ENCODE measurements at regions not wholly inside any gene's neighbourhood (a gene's known extent, or its start where the extent isn't known, plus 50 kb on each side); places are given as distances from the start of the nearest gene placed in this dataset.

DNA sequence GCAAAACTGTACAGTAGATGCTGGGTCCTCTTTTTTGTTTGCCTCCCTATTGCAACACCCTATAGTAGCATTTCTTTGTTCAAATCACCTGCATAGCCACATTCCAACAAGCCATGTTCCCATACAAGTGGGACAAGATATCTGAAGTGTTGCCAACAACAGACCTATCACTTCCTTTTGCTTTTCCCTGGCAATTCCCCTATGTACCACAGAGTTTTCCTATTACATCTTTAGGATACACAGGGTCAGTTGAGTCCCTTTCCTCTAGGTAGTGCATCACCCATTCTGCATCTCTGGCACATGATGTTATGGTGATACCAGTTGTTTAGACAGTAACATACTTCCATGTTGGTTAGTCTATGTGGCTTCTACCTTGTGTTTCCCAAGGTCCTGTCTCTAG lies 125.1 kb upstream of the FBXL7 start:
- H3K27me3 ChIP-seq: no peaks in the 10 kb centered on the region
- no peak overlapping the region for H3K4me3 ChIP-seq
- TF ChIP-seq, protein P1, sequence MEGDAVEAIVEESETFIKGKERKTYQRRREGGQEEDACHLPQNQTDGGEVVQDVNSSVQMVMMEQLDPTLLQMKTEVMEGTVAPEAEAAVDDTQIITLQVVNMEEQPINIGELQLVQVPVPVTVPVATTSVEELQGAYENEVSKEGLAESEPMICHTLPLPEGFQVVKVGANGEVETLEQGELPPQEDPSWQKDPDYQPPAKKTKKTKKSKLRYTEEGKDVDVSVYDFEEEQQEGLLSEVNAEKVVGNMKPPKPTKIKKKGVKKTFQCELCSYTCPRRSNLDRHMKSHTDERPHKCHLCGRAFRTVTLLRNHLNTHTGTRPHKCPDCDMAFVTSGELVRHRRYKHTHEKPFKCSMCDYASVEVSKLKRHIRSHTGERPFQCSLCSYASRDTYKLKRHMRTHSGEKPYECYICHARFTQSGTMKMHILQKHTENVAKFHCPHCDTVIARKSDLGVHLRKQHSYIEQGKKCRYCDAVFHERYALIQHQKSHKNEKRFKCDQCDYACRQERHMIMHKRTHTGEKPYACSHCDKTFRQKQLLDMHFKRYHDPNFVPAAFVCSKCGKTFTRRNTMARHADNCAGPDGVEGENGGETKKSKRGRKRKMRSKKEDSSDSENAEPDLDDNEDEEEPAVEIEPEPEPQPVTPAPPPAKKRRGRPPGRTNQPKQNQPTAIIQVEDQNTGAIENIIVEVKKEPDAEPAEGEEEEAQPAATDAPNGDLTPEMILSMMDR (IDR thresholded peaks at IDR 0.05): no peak
- H3K4me1 ChIP-seq: no peaks in the 10 kb centered on the region
- H3K9me3 ChIP-seq: no peaks in the 10 kb centered on the region
- H3K36me3 ChIP-seq: no peaks in the 10 kb centered on the region
- DNase-seq (ENCODE audit: low spot score): no peak
- no peak overlapping the region for H3K27ac ChIP-seq

DNA sequence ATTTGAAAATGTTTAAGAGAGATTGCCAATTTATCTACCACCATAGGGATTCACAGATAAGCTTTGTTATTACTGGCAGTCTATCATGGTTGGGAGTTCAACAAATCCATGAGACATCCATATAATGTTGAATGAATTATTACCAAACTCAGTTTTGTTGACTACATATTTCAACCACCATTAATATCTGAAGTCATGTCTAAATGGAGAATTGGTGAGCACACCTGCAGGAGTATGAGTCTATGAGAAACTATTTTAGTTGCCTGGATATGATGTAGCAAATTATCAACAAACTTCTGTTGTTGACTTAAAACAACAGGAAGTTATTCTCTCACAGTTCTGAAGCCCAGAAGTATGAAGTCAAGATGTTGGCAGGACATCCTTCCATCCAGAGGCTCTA lies 126.8 kb upstream of the FBXL7 start:
- no peak overlapping the region for H3K4me3 ChIP-seq
- H3K36me3 ChIP-seq: no peaks in the 10 kb centered on the region
- TF ChIP-seq, protein P1 (IDR thresholded peaks at IDR 0.05): no peak
- no peak overlapping the region for H3K27ac ChIP-seq
- H3K9me3 ChIP-seq: no peaks in the 10 kb centered on the region
- DNase-seq (ENCODE audit: low spot score): no peak
- no peaks in the 10 kb centered on the region for H3K27me3 ChIP-seq
- peaks cover 0 to 1% of the 10 kb centered on the region in 2 donors for H3K4me1 ChIP-seq

DNA sequence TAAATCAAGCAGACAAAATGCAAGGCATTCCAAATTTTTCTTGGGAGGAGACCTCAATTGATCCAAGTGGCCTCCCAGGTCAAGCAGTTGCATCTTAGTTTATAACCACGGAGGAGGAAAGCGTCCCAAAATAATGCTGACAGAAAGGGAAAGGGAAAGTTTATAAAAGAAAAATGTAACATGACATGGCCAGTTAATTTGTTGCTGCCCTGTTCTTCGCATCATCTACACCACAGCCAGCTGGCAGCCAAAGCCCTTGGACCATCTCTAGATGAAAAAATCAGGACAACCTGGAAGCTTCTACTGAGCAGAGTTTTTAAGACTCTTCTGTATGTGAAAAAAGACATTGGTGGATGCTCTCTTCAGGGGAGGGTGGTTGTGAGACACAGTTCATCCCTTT lies 128.8 kb upstream of the FBXL7 start:
- Histone ChIP-seq H3K27me3 (no peaks in the 10 kb centered on the region), H3K36me3 (no peaks in the 10 kb centered on the region), H3K4me1 (peaks cover 0 to 18% of the 10 kb centered on the region in 2 donors), H3K9me3 (no peaks in the 10 kb centered on the region), H3K27ac (no peak overlapping the region), H3K4me3 (no peak overlapping the region)
- TF ChIP-seq, protein P1 (IDR thresholded peaks at IDR 0.05): no peak
- DNase-seq (ENCODE audit: low spot score): no peak

DNA sequence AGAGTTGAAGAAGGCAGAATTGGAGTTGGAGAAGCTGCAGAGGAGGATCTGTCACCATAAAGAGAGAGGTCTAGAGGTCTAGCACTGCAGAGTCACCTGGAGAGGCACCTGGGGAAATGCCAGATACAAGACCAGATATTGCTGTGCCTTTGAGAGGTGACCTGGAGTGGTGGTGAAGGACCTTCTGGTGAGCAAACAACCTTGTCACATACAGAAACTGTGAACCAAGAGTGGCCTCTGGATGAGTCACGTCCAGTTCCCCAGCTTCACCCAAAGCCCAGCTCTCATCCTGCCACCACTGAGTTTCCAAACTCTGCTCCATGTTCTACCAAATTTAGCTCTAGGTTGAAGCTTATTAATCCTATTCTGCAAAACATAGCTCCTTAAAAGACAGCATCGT lies 131.1 kb upstream of the FBXL7 start:
- H3K36me3 ChIP-seq: no peaks in the 10 kb centered on the region
- H3K27ac ChIP-seq: no peak overlapping the region
- H3K9me3 ChIP-seq: no peaks in the 10 kb centered on the region
- peaks cover 0 to 21% of the 10 kb centered on the region in 2 donors for H3K4me1 ChIP-seq
- no peaks in the 10 kb centered on the region for H3K27me3 ChIP-seq
- TF ChIP-seq, protein P1 (IDR thresholded peaks at IDR 0.05): no peak
- H3K4me3 ChIP-seq: no peak overlapping the region
- DNase-seq (ENCODE audit: low spot score): no peak

DNA sequence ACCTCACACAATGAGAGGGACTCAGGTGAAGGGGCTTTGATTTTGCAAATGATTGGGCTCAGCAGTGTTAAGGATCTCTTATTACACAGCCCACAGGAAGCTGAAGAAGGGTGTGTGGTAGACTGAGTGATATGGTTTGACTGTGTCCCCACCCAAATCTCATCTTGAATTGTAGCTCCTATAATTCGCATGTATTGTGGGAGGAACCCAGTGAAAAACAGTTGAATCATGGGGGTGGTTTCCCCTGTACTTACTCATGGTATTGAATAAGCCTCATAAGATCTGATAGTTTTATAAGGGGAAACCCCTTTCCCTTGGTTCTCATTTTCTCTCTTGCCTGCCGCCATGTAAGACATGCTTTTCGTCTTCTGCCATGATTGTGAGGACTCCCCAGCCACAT lies 132.5 kb upstream of the FBXL7 start:
- TF ChIP-seq, protein P1 (IDR thresholded peaks at IDR 0.05): no peak
- H3K27ac ChIP-seq: peak overlapping the region in 1 of 2 donors; percentile 49
- peaks cover 0 to 21% of the 10 kb centered on the region in 2 donors for H3K4me1 ChIP-seq
- no peaks in the 10 kb centered on the region for H3K27me3 ChIP-seq
- DNase-seq (ENCODE audit: low spot score): no peak
- H3K9me3 ChIP-seq: no peaks in the 10 kb centered on the region
- no peak overlapping the region for H3K4me3 ChIP-seq
- no peaks in the 10 kb centered on the region for H3K36me3 ChIP-seq

DNA sequence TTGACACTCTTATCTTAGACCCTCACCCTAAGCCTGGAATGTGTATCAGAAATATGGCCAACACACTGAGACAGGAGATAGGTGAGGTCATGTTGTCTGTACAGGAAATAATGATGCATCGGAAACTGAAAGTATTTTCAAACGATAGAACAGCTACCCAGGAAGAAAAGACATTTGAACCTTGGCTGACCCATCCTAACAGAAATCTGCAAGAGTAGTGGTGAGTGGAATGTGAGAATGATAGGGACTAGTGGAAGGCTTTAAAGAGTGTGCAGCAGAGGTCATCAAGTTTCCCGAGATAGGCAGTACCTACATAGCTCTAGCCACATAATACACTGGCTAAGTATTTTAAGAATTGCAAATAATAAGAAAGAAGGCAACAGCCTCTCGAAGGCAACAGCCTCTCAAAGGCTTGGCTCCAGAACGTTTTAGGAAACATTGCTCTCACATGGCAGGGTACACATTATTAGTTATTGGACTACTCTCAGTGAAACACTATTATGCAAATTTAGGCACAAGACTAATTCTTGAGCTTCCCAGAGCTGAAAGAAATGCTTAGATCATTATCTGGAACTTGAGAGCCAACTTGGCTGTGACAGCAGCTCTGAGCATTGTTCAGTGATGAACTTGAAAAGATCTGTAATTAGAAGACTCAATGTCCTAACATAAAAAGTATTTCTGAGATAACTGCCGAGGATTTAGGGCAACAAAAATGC lies 133.1 kb upstream of the FBXL7 start:
- TF ChIP-seq, protein P1 (IDR thresholded peaks at IDR 0.05): no peak
- DNase-seq (ENCODE audit: low spot score): no peak
- Histone ChIP-seq H3K27me3 (no peaks in the 10 kb centered on the region), H3K9me3 (no peaks in the 10 kb centered on the region), H3K27ac (peak overlapping the region in 1 of 2 donors; percentile 49), H3K4me1 (peaks cover 0 to 21% of the 10 kb centered on the region in 2 donors), H3K36me3 (no peaks in the 10 kb centered on the region), H3K4me3 (peak overlapping the region in 1 of 2 donors; percentile 3)

All from right atrium auricular region (tissue), 2 donors.